ENCODE measurements at regions not wholly inside any gene's neighbourhood (a gene's known extent, or its start where the extent isn't known, plus 50 kb on each side); places are given as distances from the start of the nearest gene placed in this dataset.

DNA sequence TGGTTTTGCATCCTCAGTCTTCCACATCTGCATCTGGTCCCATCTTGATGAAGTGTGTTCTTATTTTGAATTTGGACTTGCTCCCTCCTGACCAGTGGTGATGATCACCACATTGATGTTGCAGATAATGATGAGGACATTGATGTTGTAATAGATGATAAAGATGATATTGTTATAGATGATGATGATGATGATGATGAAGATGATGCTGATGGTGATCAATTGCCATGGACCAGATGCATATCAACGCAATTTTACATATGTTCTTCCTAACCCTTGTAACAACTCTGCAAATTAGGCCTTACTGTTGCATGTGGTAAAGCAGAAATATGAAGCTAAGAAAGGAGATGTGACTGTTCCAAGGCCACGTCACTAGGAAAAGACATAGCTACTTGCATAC is 380.3 kb upstream of the TBX3 start:
- Histone ChIP-seq H3K27ac (ENCODE audit: low read length) (no peak overlapping the region), H3K4me2 (ENCODE audit: low read length) (no peak overlapping the region), H3K4me3 (ENCODE audit: low read length) (no peak overlapping the region), H3K9me2 (ENCODE audit: insufficient read depth, low read length) (no peaks in the 10 kb centered on the region), H3K27me3 (ENCODE audit: insufficient read depth, low read depth, low read length) (no peaks in the 10 kb centered on the region), H4K20me1 (ENCODE audit: insufficient read depth) (no peaks in the 10 kb centered on the region), H3F3A (ENCODE audit: insufficient read depth, low read length, poor library complexity, severe bottlenecking) (no peaks in the 10 kb centered on the region), H3K79me2 (replicated peaks; ENCODE audit: insufficient read depth, low read length) (no peaks in the 10 kb centered on the region), H3K36me3 (ENCODE audit: insufficient read depth, low read length) (no peaks in the 10 kb centered on the region), H3K9ac (ENCODE audit: low read length) (no peak overlapping the region), H3K9me3 (ENCODE audit: low read length) (no peaks in the 10 kb centered on the region), H2AFZ (ENCODE audit: low read depth, low read length) (no peak overlapping the region)
- TF ChIP-seq REST (IDR thresholded peaks at IDR 0.05; ENCODE audit: borderline replicate concordance) (no peak), SMC3 (conservative IDR thresholded peaks at IDR 0.05; ENCODE audit: poor library complexity) (no peak), EP300 (conservative IDR thresholded peaks at IDR 0.05; ENCODE audit: poor library complexity, severe bottlenecking) (no peak), MXI1 (conservative IDR thresholded peaks at IDR 0.05; ENCODE audit: poor library complexity, severe bottlenecking) (no peak), CTCF (IDR thresholded peaks at IDR 0.05; ENCODE audit: poor library complexity, severe bottlenecking) (no peak), POLR2AphosphoS5 (IDR thresholded peaks at IDR 0.05) (no peak), TAF1 (IDR thresholded peaks at IDR 0.05; ENCODE audit: low read depth) (no peak), RAD21 (conservative IDR thresholded peaks at IDR 0.05) (no peak), EZH2 (IDR thresholded peaks at IDR 0.05; ENCODE audit: borderline replicate concordance, insufficient read depth, low read length, poor library complexity, severe bottlenecking) (no peak)

GRCh38 chr12:115062741-115063140 is 378.8 kb upstream of the TBX3 start:
- Histone ChIP-seq H3K9ac (ENCODE audit: low read length) (no peak overlapping the region), H3K27ac (ENCODE audit: low read length) (no peak overlapping the region), H3K27me3 (ENCODE audit: insufficient read depth, low read depth, low read length) (no peaks in the 10 kb centered on the region), H3K9me3 (ENCODE audit: low read length) (no peaks in the 10 kb centered on the region), H3K36me3 (ENCODE audit: insufficient read depth, low read length) (no peaks in the 10 kb centered on the region), H3K4me2 (ENCODE audit: low read length) (no peak overlapping the region), H3K4me3 (ENCODE audit: low read length) (no peak overlapping the region), H3F3A (ENCODE audit: insufficient read depth, low read length, poor library complexity, severe bottlenecking) (no peaks in the 10 kb centered on the region), H2AFZ (ENCODE audit: low read depth, low read length) (no peak overlapping the region), H3K9me2 (ENCODE audit: insufficient read depth, low read length) (no peaks in the 10 kb centered on the region), H4K20me1 (ENCODE audit: insufficient read depth) (no peaks in the 10 kb centered on the region), H3K79me2 (replicated peaks; ENCODE audit: insufficient read depth, low read length) (no peaks in the 10 kb centered on the region)
- TF ChIP-seq MXI1 (conservative IDR thresholded peaks at IDR 0.05; ENCODE audit: poor library complexity, severe bottlenecking) (no peak), SMC3 (conservative IDR thresholded peaks at IDR 0.05; ENCODE audit: poor library complexity) (no peak), REST (IDR thresholded peaks at IDR 0.05; ENCODE audit: borderline replicate concordance) (no peak), RAD21 (conservative IDR thresholded peaks at IDR 0.05) (no peak), CTCF (IDR thresholded peaks at IDR 0.05; ENCODE audit: poor library complexity, severe bottlenecking) (no peak), EP300 (conservative IDR thresholded peaks at IDR 0.05; ENCODE audit: poor library complexity, severe bottlenecking) (no peak), POLR2AphosphoS5 (IDR thresholded peaks at IDR 0.05) (no peak), EZH2 (IDR thresholded peaks at IDR 0.05; ENCODE audit: borderline replicate concordance, insufficient read depth, low read length, poor library complexity, severe bottlenecking) (no peak), TAF1 (IDR thresholded peaks at IDR 0.05; ENCODE audit: low read depth) (no peak)
